BLaER1 (cell line): ENCODE measurements at regions not wholly inside any gene's neighbourhood (a gene's known extent, or its start where the extent isn't known, plus 50 kb on each side); places are given as distances from the start of the nearest gene placed in this dataset.

Source experiments
- H3K27ac ChIP-seq: shearing (Covaris generic); formaldehyde crosslinking; 2 replicates; pipeline ENCODE4 v1.8.1; 2022
- H3K27me3 ChIP-seq: shearing (Covaris generic); formaldehyde crosslinking; 2 replicates; pipeline ENCODE4 v1.8.1; 2022
- H3K36me3 ChIP-seq: shearing (Covaris generic); formaldehyde crosslinking; 2 replicates; pipeline ENCODE4 v1.8.1; 2022
- H3K4me1 ChIP-seq: shearing (Covaris generic); formaldehyde crosslinking; 2 replicates; pipeline ENCODE4 v1.8.1; 2022
- H3K4me2 ChIP-seq: shearing (Covaris generic); formaldehyde crosslinking; 2 replicates; pipeline ENCODE4 v1.8.1; 2022
- H3K4me3 ChIP-seq: shearing (Covaris generic); formaldehyde crosslinking; 2 replicates; pipeline ENCODE4 v1.8.1; 2022
- H3K9ac ChIP-seq: shearing (Covaris generic); formaldehyde crosslinking; 2 replicates; pipeline ENCODE4 v1.8.1; 2022
- H3K9me3 ChIP-seq: shearing (Covaris generic); formaldehyde crosslinking; 2 replicates; pipeline ENCODE4 v1.8.1; 2022
- H4K20me1 ChIP-seq: shearing (Covaris generic); formaldehyde crosslinking; 2 replicates; pipeline ENCODE4 v1.8.1; 2022
- Cebpa-rat ChIP-seq: shearing (Covaris generic); IDR thresholded peaks from 2 replicates; pipeline ENCODE4 v1.8.1; 2022

- no peak for TF ChIP-seq Cebpa-rat
- no peaks in the 10 kb centered on the region for H4K20me1 ChIP-seq
- H3K4me1 ChIP-seq: peaks cover 69% of the 10 kb centered on the region
- 0 out of 2 replicates have a peak overlapping the region, but pooled peaks have one; percentile 18 for H3K4me3 ChIP-seq
- H3K4me2 ChIP-seq: peak overlapping the region; percentile 82
- no peaks in the 10 kb centered on the region for H3K9me3 ChIP-seq
- H3K27me3 ChIP-seq: no peaks in the 10 kb centered on the region
- H3K27ac ChIP-seq: peak overlapping the region; percentile 58
- no peaks in the 10 kb centered on the region for H3K36me3 ChIP-seq
- H3K9ac ChIP-seq: peak overlapping the region; percentile 35; the same call in 1 of the 2 replicates
These were observed 457.7 kb downstream of the BRD1 start for GRCh38 chr22:49369726-49370626.

GRCh38 chr22:49368976-49369725 is 458.5 kb downstream of the BRD1 start:
- no peaks in the 10 kb centered on the region for H3K36me3 ChIP-seq
- TF ChIP-seq Cebpa-rat: no peak
- peaks cover 69% of the 10 kb centered on the region for H3K4me1 ChIP-seq
- H4K20me1 ChIP-seq: no peaks in the 10 kb centered on the region
- H3K27ac ChIP-seq: peak overlapping the region; percentile 58
- H3K4me3 ChIP-seq: peak overlapping the region; percentile 20; the same call in 1 of the 2 replicates
- peak overlapping the region; percentile 35; the same call in 1 of the 2 replicates for H3K9ac ChIP-seq
- H3K4me2 ChIP-seq: peak overlapping the region; percentile 82
- peaks cover 6% of the 10 kb centered on the region for H3K9me3 ChIP-seq
- no peaks in the 10 kb centered on the region for H3K27me3 ChIP-seq

GRCh38 chr22:49368221-49368975 is 459.3 kb downstream of the BRD1 start:
- peak overlapping the region; percentile 35; the same call in 1 of the 2 replicates for H3K9ac ChIP-seq
- H3K4me3 ChIP-seq: peak overlapping the region; percentile 20; the same call in 1 of the 2 replicates

GRCh38 chr22:49367041-49367697 is 460.5 kb downstream of the BRD1 start:
- Histone ChIP-seq H3K27me3 (no peaks in the 10 kb centered on the region), H3K4me3 (no peak overlapping the region), H3K36me3 (no peaks in the 10 kb centered on the region), H4K20me1 (no peaks in the 10 kb centered on the region), H3K4me2 (peak overlapping the region; percentile 82), H3K9ac (no peak overlapping the region), H3K4me1 (peaks cover 54% of the 10 kb centered on the region), H3K9me3 (peaks cover 25% of the 10 kb centered on the region), H3K27ac (no peak overlapping the region)
- TF ChIP-seq Cebpa-rat: no peak

More at GRCh38 chr22:49368221-49368975, 459.3 kb downstream of the BRD1 start:
- Histone ChIP-seq H3K4me1 (peaks cover 63% of the 10 kb centered on the region), H3K27me3 (no peaks in the 10 kb centered on the region), H3K9me3 (peaks cover 14% of the 10 kb centered on the region), H3K36me3 (no peaks in the 10 kb centered on the region), H3K27ac (peak overlapping the region; percentile 58), H3K4me2 (peak overlapping the region; percentile 82), H4K20me1 (no peaks in the 10 kb centered on the region)
- TF ChIP-seq Cebpa-rat: no peak

GRCh38 chr22:49366437-49366836 is 461.2 kb downstream of the BRD1 start:
- Histone ChIP-seq H3K4me2 (no peak overlapping the region), H3K4me1 (peaks cover 54% of the 10 kb centered on the region), H3K27ac (no peak overlapping the region), H3K27me3 (no peaks in the 10 kb centered on the region), H3K9ac (no peak overlapping the region), H4K20me1 (no peaks in the 10 kb centered on the region), H3K9me3 (peaks cover 29% of the 10 kb centered on the region), H3K4me3 (no peak overlapping the region), H3K36me3 (no peaks in the 10 kb centered on the region)
- TF ChIP-seq Cebpa-rat: no peak

GRCh38 chr22:49365910-49366309 is 461.8 kb downstream of the BRD1 start:
- H3K27ac ChIP-seq: no peak overlapping the region
- peaks cover 29% of the 10 kb centered on the region for H3K9me3 ChIP-seq
- H4K20me1 ChIP-seq: no peaks in the 10 kb centered on the region
- H3K4me3 ChIP-seq: no peak overlapping the region
- H3K4me1 ChIP-seq: peaks cover 54% of the 10 kb centered on the region
- no peak overlapping the region for H3K4me2 ChIP-seq
- no peak for TF ChIP-seq Cebpa-rat
- no peak overlapping the region for H3K9ac ChIP-seq
- no peaks in the 10 kb centered on the region for H3K27me3 ChIP-seq
- H3K36me3 ChIP-seq: no peaks in the 10 kb centered on the region

- H3K4me1 ChIP-seq: peaks cover 53% of the 10 kb centered on the region
- H3K4me2 ChIP-seq: no peak overlapping the region
- H3K9me3 ChIP-seq: peaks cover 34% of the 10 kb centered on the region
- H3K9ac ChIP-seq: no peak overlapping the region
- no peak overlapping the region for H3K27ac ChIP-seq
- H3K27me3 ChIP-seq: no peaks in the 10 kb centered on the region
- H3K4me3 ChIP-seq: no peak overlapping the region
- no peaks in the 10 kb centered on the region for H4K20me1 ChIP-seq
- no peak for TF ChIP-seq Cebpa-rat
- no peaks in the 10 kb centered on the region for H3K36me3 ChIP-seq
These were observed 462.4 kb downstream of the BRD1 start for GRCh38 chr22:49365191-49365837.

- Histone ChIP-seq H3K4me3 (no peak overlapping the region), H3K9me3 (peaks cover 42% of the 10 kb centered on the region), H3K27me3 (no peaks in the 10 kb centered on the region), H3K27ac (no peak overlapping the region), H3K36me3 (no peaks in the 10 kb centered on the region), H3K9ac (no peak overlapping the region), H3K4me2 (no peak overlapping the region), H4K20me1 (no peaks in the 10 kb centered on the region), H3K4me1 (peaks cover 53% of the 10 kb centered on the region)
- TF ChIP-seq Cebpa-rat: no peak
These were observed 463.3 kb downstream of the BRD1 start for GRCh38 chr22:49364398-49364797.
